Fibroblast of the conjunctiva (primary cell): ENCODE measurements at regions not wholly inside any gene's neighbourhood (a gene's known extent, or its start where the extent isn't known, plus 50 kb on each side); places are given as distances from the start of the nearest gene placed in this dataset.

Source experiments
- DNase-seq: peaks from one replicate; pipeline ENCODE4 v3.0.0-alpha.2; 2010; ENCODE audit warnings: low read depth

GRCh38 chr9:109913461-109913810 lies 133.4 kb downstream of the PALM2AKAP2 start:
- DNase-seq = no peak

GRCh38 chr9:109914280-109915027 lies 134.5 kb downstream of the PALM2AKAP2 start:
- peak; percentile 85 for DNase-seq

- no peak for DNase-seq
Measured at GRCh38 chr9:109916316-109916715, 136.3 kb downstream of the PALM2AKAP2 start.

GRCh38 chr9:109918339-109919163 lies 138.6 kb downstream of the PALM2AKAP2 start:
- no peak for DNase-seq

GRCh38 chr9:109919736-109920408 lies 139.9 kb downstream of the PALM2AKAP2 start:
- DNase-seq = no peak

- DNase-seq = no peak
Measured at GRCh38 chr9:109922617-109923470, 142.8 kb downstream of the PALM2AKAP2 start.

GRCh38 chr9:109923471-109923760 lies 143.4 kb downstream of the PALM2AKAP2 start:
- DNase-seq = no peak

GRCh38 chr9:109923806-109924205 lies 143.8 kb downstream of the PALM2AKAP2 start:
- DNase-seq = no peak

- no peak for DNase-seq
Measured at GRCh38 chr9:109925799-109926198, 145.8 kb downstream of the PALM2AKAP2 start.

GRCh38 chr9:109926421-109926869 lies 146.4 kb downstream of the PALM2AKAP2 start:
- no peak for DNase-seq

- no peak for DNase-seq
Measured at GRCh38 chr9:109931623-109932022, 151.6 kb downstream of the PALM2AKAP2 start.

- no peak for DNase-seq
Measured at GRCh38 chr9:109934136-109934856, 154.3 kb downstream of the PALM2AKAP2 start.

- DNase-seq = no peak
Measured at GRCh38 chr9:109934857-109935215, 154.8 kb downstream of the PALM2AKAP2 start.

- no peak for DNase-seq
Measured at GRCh38 chr9:109935406-109936087, 155.5 kb downstream of the PALM2AKAP2 start.

- no peak for DNase-seq
Measured at GRCh38 chr9:109937861-109938453, 158.0 kb downstream of the PALM2AKAP2 start.

GRCh38 chr9:109939698-109940342 lies 159.8 kb downstream of the PALM2AKAP2 start:
- DNase-seq = no peak

- DNase-seq = no peak
Measured at GRCh38 chr9:109940561-109940960, 160.6 kb downstream of the PALM2AKAP2 start.

- DNase-seq = no peak
Measured at GRCh38 chr9:109941771-109942170, 161.8 kb downstream of the PALM2AKAP2 start.

- no peak for DNase-seq
Measured at GRCh38 chr9:109945573-109945972, 165.6 kb downstream of the PALM2AKAP2 start.

- DNase-seq = no peak
Measured at GRCh38 chr9:109948453-109948852, 168.5 kb downstream of the PALM2AKAP2 start.
